Ishikawa (cell line): ENCODE measurements at regions not wholly inside any gene's neighbourhood (a gene's known extent, or its start where the extent isn't known, plus 50 kb on each side); places are given as distances from the start of the nearest gene placed in this dataset.

ENCODE experiments used
- CREB1 ChIP-seq: IDR thresholded peaks from 2 replicates; pipeline ENCODE4 v1.6.1; 2012; ENCODE audit warnings: low read depth
- TAF1 ChIP-seq: IDR thresholded peaks from 2 replicates; pipeline ENCODE4 v1.6.1; 2012; ENCODE audit warnings: low read depth, mild to moderate bottlenecking

GRCh38 chr9:88076286-88077070 lies 61.8 kb downstream of the SPATA31C2 start:
- TF ChIP-seq TAF1 (peak; percentile 38; the same call in 1 of the 2 replicates), CREB1 (peak; percentile 37; the same call in 1 of the 2 replicates)
